HEK293 (cell line): ENCODE measurements at regions not wholly inside any gene's neighbourhood (a gene's known extent, or its start where the extent isn't known, plus 50 kb on each side); places are given as distances from the start of the nearest gene placed in this dataset.

ENCODE experiments used
- BCL6B ChIP-seq: fragments of 450-650 bp; formaldehyde crosslinking; IDR thresholded peaks from 2 replicates; pipeline ENCODE4 v1.5.1; 2017; ENCODE audit warnings: missing biosample characterization, missing genetic modification characterization
- PRDM10 ChIP-seq: fragments of 450-650 bp; formaldehyde crosslinking; IDR thresholded peaks from 2 replicates; pipeline ENCODE4 v1.5.1; 2016; ENCODE audit warnings: missing biosample characterization, missing genetic modification characterization
- ZFP37 ChIP-seq: fragments of 450-650 bp; formaldehyde crosslinking; IDR thresholded peaks from 2 replicates; pipeline ENCODE4 v1.5.1; 2016; ENCODE audit warnings: missing biosample characterization, missing genetic modification characterization
- ZNF138 ChIP-seq: fragments of 450-650 bp; formaldehyde crosslinking; IDR thresholded peaks from 2 replicates; pipeline ENCODE4 v1.5.1; 2016; ENCODE audit warnings: missing biosample characterization, missing genetic modification characterization, borderline replicate concordance
- ZNF184 ChIP-seq: fragments of 450-650 bp; IDR thresholded peaks from 2 replicates; pipeline ENCODE4 v1.5.1; 2018; ENCODE audit warnings: missing biosample characterization, mild to moderate bottlenecking, missing genetic modification characterization
- ZNF274 ChIP-seq, 2 experiments: fragments of 200-500 bp in 1 of 2; fragments of 450-650 bp in 1 of 2; sonication (Bioruptor generic) in 1 of 2; formaldehyde crosslinking in 1 of 2; IDR thresholded peaks; 2 replicates each; pipeline versions ENCODE4 v1.5.1 to v1.6.1; 2014 to 2016; ENCODE audit warnings: borderline replicate concordance in 1 of 2, inconsistent platforms in 1 of 2, low read length in 1 of 2, missing biosample characterization in 1 of 2, missing genetic modification characterization in 1 of 2
- ZNF280D ChIP-seq: fragments of 450-650 bp; formaldehyde crosslinking; IDR thresholded peaks from 2 replicates; pipeline ENCODE4 v1.5.1; 2016; ENCODE audit warnings: missing biosample characterization, missing genetic modification characterization
- ZNF621 ChIP-seq: fragments of 450-650 bp; formaldehyde crosslinking; IDR thresholded peaks from 2 replicates; pipeline ENCODE4 v1.5.1; 2017; ENCODE audit warnings: missing biosample characterization, missing genetic modification characterization
- ZNF701 ChIP-seq: fragments of 450-650 bp; formaldehyde crosslinking; IDR thresholded peaks from 2 replicates; pipeline ENCODE4 v1.5.1; 2016; ENCODE audit warnings: missing biosample characterization, missing genetic modification characterization
- ZNF747 ChIP-seq: fragments of 450-650 bp; formaldehyde crosslinking; IDR thresholded peaks from 2 replicates; pipeline ENCODE4 v1.5.1; 2016; ENCODE audit warnings: missing biosample characterization, missing genetic modification characterization
- ZNF768 ChIP-seq: fragments of 450-650 bp; formaldehyde crosslinking; IDR thresholded peaks from 2 replicates; pipeline ENCODE4 v1.5.1; 2018; ENCODE audit warnings: missing biosample characterization, mild to moderate bottlenecking, missing genetic modification characterization
- TF ChIP-seq, protein P1 (sequence below): fragments of 450-650 bp; formaldehyde crosslinking; IDR thresholded peaks from 2 replicates; pipeline ENCODE4 v1.5.1; 2016; ENCODE audit warnings: missing biosample characterization, missing genetic modification characterization
- TF ChIP-seq, protein P2 (sequence below): fragments of 450-650 bp; formaldehyde crosslinking; IDR thresholded peaks from 2 replicates; pipeline ENCODE4 v1.5.1; 2016; ENCODE audit warnings: missing biosample characterization, missing genetic modification characterization
- TF ChIP-seq, protein P3 (sequence below): fragments of 450-650 bp; formaldehyde crosslinking; optimal IDR thresholded peaks from 2 replicates; pipeline ENCODE3; 2016; ENCODE audit warnings: missing biosample characterization, mild to moderate bottlenecking, missing genetic modification characterization

DNA sequence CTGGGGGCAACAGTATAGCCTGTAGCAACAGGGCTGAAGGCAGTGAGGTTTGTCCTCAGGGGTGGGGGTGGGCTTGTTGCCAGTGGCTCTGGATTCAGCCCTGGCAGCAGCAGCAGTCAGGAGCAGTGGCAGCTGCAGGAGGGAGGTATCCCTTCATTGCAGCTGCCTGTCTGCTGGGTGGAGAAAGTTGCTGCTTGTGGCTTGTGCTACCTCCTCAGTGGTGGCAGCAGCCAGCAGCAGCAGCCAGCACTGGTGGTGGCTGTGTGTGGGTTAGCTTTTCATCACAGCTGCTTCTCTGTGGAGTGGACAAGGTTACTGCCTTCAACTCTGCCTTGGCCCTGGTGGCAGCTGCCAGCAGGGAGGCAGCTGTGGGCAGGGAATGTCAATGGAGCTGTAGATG, 94.9 kb downstream of the ARL6IP6 start:
- TF ChIP-seq ZNF138 (tag by site-specific recombination), result no peak
- TF ChIP-seq, protein P1, sequence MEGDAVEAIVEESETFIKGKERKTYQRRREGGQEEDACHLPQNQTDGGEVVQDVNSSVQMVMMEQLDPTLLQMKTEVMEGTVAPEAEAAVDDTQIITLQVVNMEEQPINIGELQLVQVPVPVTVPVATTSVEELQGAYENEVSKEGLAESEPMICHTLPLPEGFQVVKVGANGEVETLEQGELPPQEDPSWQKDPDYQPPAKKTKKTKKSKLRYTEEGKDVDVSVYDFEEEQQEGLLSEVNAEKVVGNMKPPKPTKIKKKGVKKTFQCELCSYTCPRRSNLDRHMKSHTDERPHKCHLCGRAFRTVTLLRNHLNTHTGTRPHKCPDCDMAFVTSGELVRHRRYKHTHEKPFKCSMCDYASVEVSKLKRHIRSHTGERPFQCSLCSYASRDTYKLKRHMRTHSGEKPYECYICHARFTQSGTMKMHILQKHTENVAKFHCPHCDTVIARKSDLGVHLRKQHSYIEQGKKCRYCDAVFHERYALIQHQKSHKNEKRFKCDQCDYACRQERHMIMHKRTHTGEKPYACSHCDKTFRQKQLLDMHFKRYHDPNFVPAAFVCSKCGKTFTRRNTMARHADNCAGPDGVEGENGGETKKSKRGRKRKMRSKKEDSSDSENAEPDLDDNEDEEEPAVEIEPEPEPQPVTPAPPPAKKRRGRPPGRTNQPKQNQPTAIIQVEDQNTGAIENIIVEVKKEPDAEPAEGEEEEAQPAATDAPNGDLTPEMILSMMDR (tag by site-specific recombination), result no peak
- TF ChIP-seq ZNF701 (tag by site-specific recombination), result no peak
- TF ChIP-seq ZFP37 (tag by site-specific recombination), result no peak
- no peak for TF ChIP-seq PRDM10 (tag by site-specific recombination)
- TF ChIP-seq ZNF747, result no peak
- TF ChIP-seq, protein P2, sequence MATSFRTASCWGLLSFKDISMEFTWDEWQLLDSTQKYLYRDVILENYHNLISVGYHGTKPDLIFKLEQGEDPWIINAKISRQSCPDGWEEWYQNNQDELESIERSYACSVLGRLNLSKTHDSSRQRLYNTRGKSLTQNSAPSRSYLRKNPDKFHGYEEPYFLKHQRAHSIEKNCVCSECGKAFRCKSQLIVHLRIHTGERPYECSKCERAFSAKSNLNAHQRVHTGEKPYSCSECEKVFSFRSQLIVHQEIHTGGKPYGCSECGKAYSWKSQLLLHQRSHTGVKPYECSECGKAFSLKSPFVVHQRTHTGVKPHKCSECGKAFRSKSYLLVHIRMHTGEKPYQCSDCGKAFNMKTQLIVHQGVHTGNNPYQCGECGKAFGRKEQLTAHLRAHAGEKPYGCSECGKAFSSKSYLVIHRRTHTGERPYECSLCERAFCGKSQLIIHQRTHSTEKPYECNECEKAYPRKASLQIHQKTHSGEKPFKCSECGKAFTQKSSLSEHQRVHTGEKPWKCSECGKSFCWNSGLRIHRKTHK (tag by site-specific recombination), result no peak
- no peak for TF ChIP-seq BCL6B (tag by site-specific recombination)
- TF ChIP-seq ZNF768, result no peak
- TF ChIP-seq ZNF280D (tag by site-specific recombination), result no peak
- no peak for TF ChIP-seq ZNF184 (tag by site-specific recombination)
- TF ChIP-seq, protein P3, sequence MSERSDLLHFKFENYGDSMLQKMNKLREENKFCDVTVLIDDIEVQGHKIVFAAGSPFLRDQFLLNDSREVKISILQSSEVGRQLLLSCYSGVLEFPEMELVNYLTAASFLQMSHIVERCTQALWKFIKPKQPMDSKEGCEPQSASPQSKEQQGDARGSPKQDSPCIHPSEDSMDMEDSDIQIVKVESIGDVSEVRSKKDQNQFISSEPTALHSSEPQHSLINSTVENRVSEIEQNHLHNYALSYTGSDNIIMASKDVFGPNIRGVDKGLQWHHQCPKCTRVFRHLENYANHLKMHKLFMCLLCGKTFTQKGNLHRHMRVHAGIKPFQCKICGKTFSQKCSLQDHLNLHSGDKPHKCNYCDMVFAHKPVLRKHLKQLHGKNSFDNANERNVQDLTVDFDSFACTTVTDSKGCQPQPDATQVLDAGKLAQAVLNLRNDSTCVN (tag by site-specific recombination), result no peak
- no peak for TF ChIP-seq ZNF621
- no peak for TF ChIP-seq ZNF274 (IDR thresholded peaks at IDR 0.05; ENCODE audit: low read length)
- no peak for TF ChIP-seq ZNF274 (tag by site-specific recombination; IDR thresholded peaks at IDR 0.05; ENCODE audit: borderline replicate concordance)
